Progenitor cell of endocrine pancreas (in vitro differentiated cells): ENCODE measurements at regions not wholly inside any gene's neighbourhood (a gene's known extent, or its start where the extent isn't known, plus 50 kb on each side); places are given as distances from the start of the nearest gene placed in this dataset.
A peak's percentile ranks its signal among the peaks of the same experiment; 100 is the strongest.

Experiments
- DNase-seq: peaks from one replicate; pipeline ENCODE4 v3.0.0; 2021; ENCODE audit warnings: low spot score; ENCODE audit not compliant: unreplicated experiment
- H3K27ac Mint-ChIP-seq: 2 replicates; pipeline ENCODE4 v1.8.0; 2021; ENCODE audit warnings: mild to moderate bottlenecking, moderate library complexity, mixed read lengths
- H3K27me3 Mint-ChIP-seq: 2 replicates; pipeline ENCODE4 v1.8.0; 2021; ENCODE audit warnings: mixed read lengths
- H3K36me3 Mint-ChIP-seq: 2 replicates; pipeline ENCODE4 v1.8.0; 2022; ENCODE audit warnings: mixed read lengths; ENCODE audit not compliant: insufficient read depth
- H3K4me1 Mint-ChIP-seq: 2 replicates; pipeline ENCODE4 v1.8.0; 2021; ENCODE audit warnings: low read depth, mixed read lengths
- H3K4me3 Mint-ChIP-seq: 2 replicates; pipeline ENCODE4 v1.8.0; 2021; ENCODE audit warnings: low read depth, mild to moderate bottlenecking, moderate library complexity, mixed read lengths
- H3K9me3 Mint-ChIP-seq: 2 replicates; pipeline ENCODE4 v1.8.0; 2021; ENCODE audit warnings: low read depth, mixed read lengths
- TF ChIP-seq, protein P1 (sequence below): fragments of 200-600 bp; sonication (generic); IDR thresholded peaks from one replicate; pipeline ENCODE4 v1.5.0; 2021; ENCODE audit warnings: antibody characterized with exemption, mild to moderate bottlenecking; ENCODE audit not compliant: unreplicated experiment

DNA sequence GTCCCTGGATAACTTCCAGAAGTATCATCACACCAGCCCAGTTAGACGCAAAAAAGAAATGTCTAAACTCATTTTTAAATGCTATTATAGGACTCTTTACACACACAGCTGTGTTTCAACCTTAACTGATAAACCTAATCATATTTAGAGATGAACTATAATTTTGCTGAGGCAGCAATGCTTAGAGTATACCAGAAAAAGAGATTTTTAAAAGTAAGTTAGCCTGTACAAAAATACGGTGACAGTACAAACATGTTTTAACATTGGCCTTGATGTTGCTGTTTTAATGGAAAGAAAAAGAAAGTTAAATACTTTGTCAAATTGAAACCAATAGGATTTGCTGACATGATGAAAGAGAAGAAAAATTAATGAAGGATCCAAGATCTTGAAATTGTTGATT, 1341.2 kb upstream of the CDH6 start:
- Mint-ChIP-seq H3K9me3 (peaks cover 7% of the 10 kb centered on the region), H3K27me3 (no peaks in the 10 kb centered on the region), H3K36me3 (no peaks in the 10 kb centered on the region), H3K4me1 (no peaks in the 10 kb centered on the region), H3K4me3 (no peak overlapping the region), H3K27ac (no peak overlapping the region)
- no peak for DNase-seq
- TF ChIP-seq, protein P1, sequence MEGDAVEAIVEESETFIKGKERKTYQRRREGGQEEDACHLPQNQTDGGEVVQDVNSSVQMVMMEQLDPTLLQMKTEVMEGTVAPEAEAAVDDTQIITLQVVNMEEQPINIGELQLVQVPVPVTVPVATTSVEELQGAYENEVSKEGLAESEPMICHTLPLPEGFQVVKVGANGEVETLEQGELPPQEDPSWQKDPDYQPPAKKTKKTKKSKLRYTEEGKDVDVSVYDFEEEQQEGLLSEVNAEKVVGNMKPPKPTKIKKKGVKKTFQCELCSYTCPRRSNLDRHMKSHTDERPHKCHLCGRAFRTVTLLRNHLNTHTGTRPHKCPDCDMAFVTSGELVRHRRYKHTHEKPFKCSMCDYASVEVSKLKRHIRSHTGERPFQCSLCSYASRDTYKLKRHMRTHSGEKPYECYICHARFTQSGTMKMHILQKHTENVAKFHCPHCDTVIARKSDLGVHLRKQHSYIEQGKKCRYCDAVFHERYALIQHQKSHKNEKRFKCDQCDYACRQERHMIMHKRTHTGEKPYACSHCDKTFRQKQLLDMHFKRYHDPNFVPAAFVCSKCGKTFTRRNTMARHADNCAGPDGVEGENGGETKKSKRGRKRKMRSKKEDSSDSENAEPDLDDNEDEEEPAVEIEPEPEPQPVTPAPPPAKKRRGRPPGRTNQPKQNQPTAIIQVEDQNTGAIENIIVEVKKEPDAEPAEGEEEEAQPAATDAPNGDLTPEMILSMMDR = no peak

GRCh38 chr5:29845206-29845605, 1348.3 kb upstream of the CDH6 start:
- Mint-ChIP-seq H3K27ac (no peak overlapping the region), H3K9me3 (peaks cover under 1% of the 10 kb centered on the region), H3K27me3 (no peaks in the 10 kb centered on the region), H3K4me1 (no peaks in the 10 kb centered on the region), H3K36me3 (no peaks in the 10 kb centered on the region), H3K4me3 (no peak overlapping the region)
- DNase-seq = no peak
- TF ChIP-seq, protein P1 = no peak

GRCh38 chr5:29833394-29833793, 1360.1 kb upstream of the CDH6 start:
- H3K27me3 Mint-ChIP-seq = no peaks in the 10 kb centered on the region
- H3K4me1 Mint-ChIP-seq = peaks cover 3% of the 10 kb centered on the region
- no peak for DNase-seq
- H3K36me3 Mint-ChIP-seq = no peaks in the 10 kb centered on the region
- TF ChIP-seq, protein P1 = no peak
- H3K4me3 Mint-ChIP-seq = no peak overlapping the region
- peaks cover 12% of the 10 kb centered on the region for H3K9me3 Mint-ChIP-seq
- H3K27ac Mint-ChIP-seq = no peak overlapping the region

GRCh38 chr5:29822521-29822920, 1371.0 kb upstream of the CDH6 start:
- no peaks in the 10 kb centered on the region for H3K4me1 Mint-ChIP-seq
- TF ChIP-seq, protein P1 = no peak
- no peaks in the 10 kb centered on the region for H3K36me3 Mint-ChIP-seq
- no peak for DNase-seq
- H3K27me3 Mint-ChIP-seq = no peaks in the 10 kb centered on the region
- no peak overlapping the region for H3K27ac Mint-ChIP-seq
- H3K4me3 Mint-ChIP-seq = no peak overlapping the region
- peaks cover 3% of the 10 kb centered on the region for H3K9me3 Mint-ChIP-seq

GRCh38 chr5:29811914-29812679, 1381.4 kb upstream of the CDH6 start:
- TF ChIP-seq, protein P1 = peak; percentile 28
- Mint-ChIP-seq H3K9me3 (no peaks in the 10 kb centered on the region), H3K36me3 (no peaks in the 10 kb centered on the region), H3K27me3 (no peaks in the 10 kb centered on the region), H3K27ac (no peak overlapping the region), H3K4me1 (no peaks in the 10 kb centered on the region), H3K4me3 (no peak overlapping the region)
- DNase-seq = no peak
